H1 (cell line): ENCODE measurements at regions not wholly inside any gene's neighbourhood (a gene's known extent, or its start where the extent isn't known, plus 50 kb on each side); places are given as distances from the start of the nearest gene placed in this dataset.

Source experiments
- CTCF ChIA-PET: fragments of 300-600 bp; sonication (Branson Sonifier 250); formaldehyde crosslinking; loops from one replicate; lab custom pipeline; 2021; ENCODE audit not compliant: partially characterized antibody; lab: Charles Lee
- POLR2A ChIA-PET: fragments of 300-600 bp; sonication (Branson Sonifier 250); formaldehyde crosslinking; loops from one replicate; lab custom pipeline; 2021; ENCODE audit warnings: inconsistent platforms; ENCODE audit not compliant: partially characterized antibody; lab: Charles Lee
- DNase-seq, 2 experiments: peaks; one replicate each; pipeline versions ENCODE4 v3.0.0 to v3.0.0-alpha.2; 2010 to 2022; ENCODE audit warnings: low spot score in 2 of 2, low read depth in 1 of 2, mixed read lengths in 1 of 2
- FAIRE-seq: peaks from 2 replicates; lab custom pipeline; 2011; peaks lifted over from hg19 to GRCh38; lab: Jason Lieb, UNC
- H2AFZ ChIP-seq: 2 replicates; pipeline ENCODE4 v1.8.1; 2012; ENCODE audit warnings: low read length, inconsistent platforms
- H2AK5ac ChIP-seq: 2 replicates; pipeline ENCODE4 v1.6.1; 2013; ENCODE audit warnings: low read depth, low read length
- H2BK120ac ChIP-seq: replicated peaks from 2 replicates; pipeline ENCODE3; 2013; ENCODE audit warnings: low read depth, low read length, inconsistent platforms
- H2BK12ac ChIP-seq: 2 replicates; pipeline ENCODE4 v1.6.1; 2013; ENCODE audit warnings: low read depth, low read length
- H2BK15ac ChIP-seq: 2 replicates; pipeline ENCODE4 v1.6.1; 2013; ENCODE audit warnings: low read length
- H2BK20ac ChIP-seq: 2 replicates; pipeline ENCODE4 v1.6.1; 2013; ENCODE audit warnings: low read length
- H2BK5ac ChIP-seq: 2 replicates; pipeline ENCODE4 v1.6.1; 2013; ENCODE audit warnings: low read depth, low read length
- H3K14ac ChIP-seq: 2 replicates; pipeline ENCODE4 v1.6.1; 2013; ENCODE audit warnings: inconsistent platforms; ENCODE audit not compliant: insufficient read length
- H3K18ac ChIP-seq: 2 replicates; pipeline ENCODE4 v1.6.1; 2013; ENCODE audit warnings: low read length; ENCODE audit errors: extremely low read depth
- H3K23ac ChIP-seq: 2 replicates; pipeline ENCODE4 v1.6.1; 2013; ENCODE audit warnings: inconsistent platforms; ENCODE audit not compliant: insufficient read length
- H3K23me2 ChIP-seq: 2 replicates; pipeline ENCODE4 v1.6.1; 2013; ENCODE audit warnings: low read depth, low read length
- H3K27ac ChIP-seq: 2 replicates; pipeline ENCODE4 v1.6.1; 2011; ENCODE audit warnings: low read depth, low read length, inconsistent platforms
- H3K27me3 ChIP-seq, 4 experiments: replicated peaks in 1 of 4; 1 replicate in 1 of 4; 2 replicates in 3 of 4; pipeline versions ENCODE4 v1.6.1 to v1.8.1; 2011 to 2013; ENCODE audit warnings: low read length in 3 of 4, mild to moderate bottlenecking in 3 of 4, inconsistent platforms in 2 of 4, mixed read lengths in 2 of 4, moderate library complexity in 1 of 4; ENCODE audit not compliant: control insufficient read depth in 3 of 4, insufficient read depth in 3 of 4; ENCODE audit errors: extremely low read depth in 1 of 4
- H3K36me3 ChIP-seq, 4 experiments: 2 replicates each; pipeline versions ENCODE4 v1.6.1 to v1.8.1; 2011 to 2013; ENCODE audit warnings: mild to moderate bottlenecking in 4 of 4, low read length in 3 of 4, moderate library complexity in 2 of 4, control low read depth in 1 of 4, inconsistent platforms in 1 of 4; ENCODE audit not compliant: insufficient read depth in 4 of 4, control insufficient read depth in 2 of 4
- H3K4ac ChIP-seq: replicated peaks from 2 replicates; pipeline ENCODE3; 2013; ENCODE audit warnings: low read length, low read depth, mixed read lengths, inconsistent platforms; ENCODE audit not compliant: insufficient read length
- H3K4me1 ChIP-seq, 4 experiments: replicated peaks in 1 of 4; 1 replicate in 1 of 4; 2 replicates in 3 of 4; pipeline versions ENCODE4 v1.6.1 to v1.8.1; 2011 to 2013; ENCODE audit warnings: low read length in 3 of 4, inconsistent platforms in 2 of 4, mixed read lengths in 1 of 4; ENCODE audit not compliant: insufficient read depth in 4 of 4, control insufficient read depth in 3 of 4
- H3K4me2 ChIP-seq, 2 experiments: 2 replicates each; pipeline versions ENCODE4 v1.6.1 to v1.8.1; 2011 to 2013; ENCODE audit warnings: low read depth in 2 of 2, low read length in 2 of 2, control low read depth in 1 of 2, inconsistent platforms in 1 of 2, mild to moderate bottlenecking in 1 of 2; ENCODE audit not compliant: insufficient read depth in 1 of 2
- H3K4me3 ChIP-seq, 4 experiments: fragments of 200-600, 300-600 bp in 1 of 4; sonication (generic), shearing (Covaris generic), sonication (Bioruptor Twin) in 1 of 4; 2 replicates each; pipeline versions ENCODE4 v1.5.1 to v1.8.1; 2011 to 2016; ENCODE audit warnings: low read length in 4 of 4, low read depth in 3 of 4, control low read depth in 2 of 4, inconsistent platforms in 2 of 4, mild to moderate bottlenecking in 2 of 4, mixed read lengths in 1 of 4, moderate library complexity in 1 of 4; ENCODE audit not compliant: insufficient read depth in 2 of 4; ENCODE audit errors: extremely low read depth in 1 of 4
- H3K56ac ChIP-seq: replicated peaks from 2 replicates; pipeline ENCODE3; 2013; ENCODE audit warnings: low read depth, mild to moderate bottlenecking, mixed read lengths, low read length, inconsistent platforms; ENCODE audit not compliant: insufficient read length
- H3K79me1 ChIP-seq: 2 replicates; pipeline ENCODE4 v1.6.1; 2013; ENCODE audit warnings: low read depth, low read length, control low read depth
- H3K79me2 ChIP-seq, 2 experiments: 2 replicates each; pipeline versions ENCODE4 v1.6.1 to v1.8.1; 2012 to 2013; ENCODE audit warnings: low read length in 2 of 2, mild to moderate bottlenecking in 2 of 2, inconsistent platforms in 1 of 2; ENCODE audit not compliant: insufficient read depth in 2 of 2, control insufficient read depth in 1 of 2
- H3K9ac ChIP-seq, 4 experiments: replicated peaks in 1 of 4; 1 replicate in 1 of 4; 2 replicates in 3 of 4; pipeline versions ENCODE4 v1.6.1 to v1.8.1; 2011 to 2013; ENCODE audit warnings: low read depth in 3 of 4, low read length in 3 of 4, control low read depth in 2 of 4, mild to moderate bottlenecking in 2 of 4, moderate library complexity in 2 of 4, inconsistent platforms in 1 of 4; ENCODE audit errors: extremely low read depth in 1 of 4
- H3K9me3 ChIP-seq, 2 experiments: 2 replicates each; pipeline versions ENCODE4 v1.6.1 to v1.8.1; 2012 to 2013; ENCODE audit warnings: mild to moderate bottlenecking in 2 of 2, moderate library complexity in 2 of 2, control low read depth in 1 of 2, inconsistent platforms in 1 of 2, low read depth in 1 of 2, low read length in 1 of 2, mixed read lengths in 1 of 2; ENCODE audit not compliant: insufficient read depth in 2 of 2
- H4K20me1 ChIP-seq, 2 experiments: replicated peaks in 1 of 2; 2 replicates each; pipeline versions ENCODE3 to v1.8.1; 2011 to 2013; ENCODE audit warnings: inconsistent platforms in 2 of 2, low read length in 2 of 2, mild to moderate bottlenecking in 1 of 2; ENCODE audit not compliant: insufficient read depth in 2 of 2, control insufficient read depth in 1 of 2
- H4K5ac ChIP-seq: 2 replicates; pipeline ENCODE4 v1.6.1; 2013; ENCODE audit warnings: low read length, low read depth, mixed read lengths, inconsistent platforms; ENCODE audit not compliant: insufficient read length
- H4K8ac ChIP-seq: 2 replicates; pipeline ENCODE4 v1.8.0; 2013; ENCODE audit warnings: mild to moderate bottlenecking, moderate library complexity, low read length, inconsistent platforms; ENCODE audit not compliant: insufficient read depth; ENCODE audit errors: extremely low read depth
- H4K91ac ChIP-seq: replicated peaks from 2 replicates; pipeline ENCODE3; 2013; ENCODE audit warnings: low read length, mixed read lengths, inconsistent platforms; ENCODE audit not compliant: insufficient read length
- BACH1 ChIP-seq: IDR thresholded peaks from 2 replicates; pipeline ENCODE4 v1.6.1; 2012; ENCODE audit warnings: low read length, improper control_type of control experiment
- MAFK ChIP-seq: IDR thresholded peaks from 2 replicates; pipeline ENCODE4 v1.6.1; 2012; ENCODE audit warnings: low read depth, mild to moderate bottlenecking, improper control_type of control experiment, low read length
- POU5F1 ChIP-seq: IDR thresholded peaks from 2 replicates; pipeline ENCODE4 v1.6.1; 2011; ENCODE audit warnings: low read depth, mild to moderate bottlenecking, low read length, moderate library complexity
- WGBS, 2 experiments: shearing (Covaris generic) in 1 of 2; methylation state at CpG; one replicate each; pipeline versions ENCODE4 v1.1.6 to v1.1.7; 2013 to 2015; ENCODE audit warnings: low lambda C conversion rate in 2 of 2, mixed read lengths in 2 of 2, inconsistent platforms in 1 of 2, low coverage in 1 of 2, missing lambda C conversion rate in 1 of 2; ENCODE audit not compliant: insufficient replicate concordance in 2 of 2, insufficient coverage in 1 of 2, insufficient read length in 1 of 2; ENCODE audit errors: extremely low coverage in 1 of 2, missing lambda C conversion rate in 1 of 2; 5-methylcytosine and 5-hydroxymethylcytosine counted together

GRCh38 chr2:106953779-106954178, 67.8 kb upstream of the ST6GAL2 start:
- H3K4me3 ChIP-seq, result no peak overlapping the region
- H4K20me1 ChIP-seq, result no peaks in the 10 kb centered on the region
- H2AFZ ChIP-seq, result peak overlapping the region; percentile 78; the same call in 1 of the 2 replicates
- no peak overlapping the region for H2BK120ac ChIP-seq
- no peak overlapping the region for H2BK15ac ChIP-seq
- no peaks in the 10 kb centered on the region for H3K4me1 ChIP-seq
- no peak overlapping the region for H3K14ac ChIP-seq
- DNase-seq (no peak), FAIRE-seq (peak; percentile 50)
- H3K36me3 ChIP-seq, result no peaks in the 10 kb centered on the region
- H2BK5ac ChIP-seq, result no peak overlapping the region
- H3K4me2 ChIP-seq, result no peak overlapping the region
- H3K79me1 ChIP-seq, result no peaks in the 10 kb centered on the region
- no peak overlapping the region for H4K8ac ChIP-seq
- no peak overlapping the region for H3K27ac ChIP-seq
- no peak overlapping the region for H4K91ac ChIP-seq
- H3K23ac ChIP-seq, result no peak overlapping the region
- no peaks in the 10 kb centered on the region for H3K79me2 ChIP-seq
- no peak overlapping the region for H4K5ac ChIP-seq
- no peak overlapping the region for H3K56ac ChIP-seq
- no peak overlapping the region for H3K18ac ChIP-seq
- no peak overlapping the region for H2BK20ac ChIP-seq
- H3K9me3 ChIP-seq, result no peaks in the 10 kb centered on the region
- H3K23me2 ChIP-seq, result no peaks in the 10 kb centered on the region
- ChIA-PET POLR2A (no interaction called here), CTCF (interaction anchor here (1.4 kb wide), 1 partner anchor 11 kb away, joined by 3 read pairs; no protein-coding TSS in a partner anchor)
- peak; percentile 70; the same call in 1 of the 2 replicates for TF ChIP-seq BACH1
- TF ChIP-seq MAFK, result peak; percentile 34; the same call in 1 of the 2 replicates
- no peak for TF ChIP-seq POU5F1
- H2BK12ac ChIP-seq, result no peak overlapping the region
- H3K27me3 ChIP-seq, result no peaks in the 10 kb centered on the region
- H3K9ac ChIP-seq, result no peak overlapping the region
- 81% methylated on average over 5 of the region's 5 CpGs; no CpG with 5 or more reads in 1 of the 2 experiments for WGBS, 2 experiments
- H3K4ac ChIP-seq, result no peak overlapping the region
- no peak overlapping the region for H2AK5ac ChIP-seq
